ENCODE measurements at regions not wholly inside any gene's neighbourhood (a gene's known extent, or its start where the extent isn't known, plus 50 kb on each side); places are given as distances from the start of the nearest gene placed in this dataset.

DNA sequence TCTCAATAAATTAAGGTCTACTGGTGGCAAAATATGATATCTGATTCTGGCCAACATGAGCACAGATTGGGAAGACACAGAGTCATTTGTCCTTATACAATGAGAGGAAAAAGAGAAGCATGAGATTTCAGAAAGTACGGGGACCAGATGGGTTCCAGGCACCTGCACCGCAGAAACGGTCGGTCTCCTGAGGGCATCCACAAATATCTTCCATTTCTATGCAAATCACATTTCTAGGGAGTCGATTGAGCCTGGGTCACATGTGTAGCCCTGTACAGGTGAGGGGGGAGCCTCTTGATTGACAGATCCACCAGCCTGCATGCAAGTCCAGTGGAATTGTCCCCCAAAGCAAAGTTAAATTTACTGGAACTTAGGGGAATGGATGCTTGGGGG, 415.6 kb downstream of the NPHP4 start:
- intact Hi-C loops (cut with micrococcal nuclease), result no loop called here
- Mint-ChIP-seq H3K4me1 (no peaks in the 10 kb centered on the region), H3K4me3 (no peak overlapping the region)

DNA sequence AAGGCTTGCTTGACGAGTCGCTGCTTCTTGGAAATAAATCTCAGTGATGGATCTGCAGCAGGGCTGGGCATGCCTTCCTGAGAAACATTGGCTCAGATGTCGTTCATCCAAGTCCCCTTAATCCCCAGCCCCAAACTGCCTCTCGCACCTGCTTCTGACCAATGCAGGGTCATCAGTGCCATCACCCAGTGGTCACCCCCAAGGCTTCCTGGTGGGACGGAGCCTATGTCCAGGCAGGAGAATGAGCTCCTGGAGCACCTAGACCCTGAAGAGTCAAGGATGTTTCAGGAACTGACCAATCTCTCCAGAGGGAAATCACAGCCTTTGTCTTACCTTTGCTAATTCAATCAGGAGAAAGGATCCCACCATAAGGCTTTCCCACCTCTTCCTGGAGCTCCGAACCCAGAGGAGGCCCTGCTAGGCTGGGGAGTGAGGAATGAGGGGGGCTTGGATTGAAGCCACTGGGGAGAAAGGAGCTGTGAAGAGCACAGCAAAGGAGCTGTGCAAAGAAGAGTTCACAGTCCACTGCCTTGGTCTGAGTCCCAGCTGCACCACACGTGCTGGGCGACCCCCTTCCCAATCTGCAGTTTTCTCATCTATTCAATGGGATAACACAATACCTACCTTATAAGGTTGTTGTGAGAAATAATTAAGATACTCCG, 416.1 kb downstream of the NPHP4 start:
- ATAC-seq (ENCODE audit: low read depth) (no peak), DNase-seq (no peak)
- Mint-ChIP-seq H3K27me3 (peaks cover 13% of the 10 kb centered on the region), H3K9me3 (ENCODE audit: insufficient read depth) (peaks cover 2% of the 10 kb centered on the region), H3K4me1 (no peaks in the 10 kb centered on the region), H3K4me3 (no peak overlapping the region), H3K27ac (no peak overlapping the region)
- no peak overlapping the region for H3K4me3 ChIP-seq (ENCODE audit: control extremely low read depth in 1 of 5, extremely low read depth in 1 of 5, insufficient read depth in 1 of 5, low read depth in 2 of 5, low read length in 4 of 5)
- intact Hi-C loops (cut with micrococcal nuclease), result no loop called here
- TF ChIP-seq, protein P1, sequence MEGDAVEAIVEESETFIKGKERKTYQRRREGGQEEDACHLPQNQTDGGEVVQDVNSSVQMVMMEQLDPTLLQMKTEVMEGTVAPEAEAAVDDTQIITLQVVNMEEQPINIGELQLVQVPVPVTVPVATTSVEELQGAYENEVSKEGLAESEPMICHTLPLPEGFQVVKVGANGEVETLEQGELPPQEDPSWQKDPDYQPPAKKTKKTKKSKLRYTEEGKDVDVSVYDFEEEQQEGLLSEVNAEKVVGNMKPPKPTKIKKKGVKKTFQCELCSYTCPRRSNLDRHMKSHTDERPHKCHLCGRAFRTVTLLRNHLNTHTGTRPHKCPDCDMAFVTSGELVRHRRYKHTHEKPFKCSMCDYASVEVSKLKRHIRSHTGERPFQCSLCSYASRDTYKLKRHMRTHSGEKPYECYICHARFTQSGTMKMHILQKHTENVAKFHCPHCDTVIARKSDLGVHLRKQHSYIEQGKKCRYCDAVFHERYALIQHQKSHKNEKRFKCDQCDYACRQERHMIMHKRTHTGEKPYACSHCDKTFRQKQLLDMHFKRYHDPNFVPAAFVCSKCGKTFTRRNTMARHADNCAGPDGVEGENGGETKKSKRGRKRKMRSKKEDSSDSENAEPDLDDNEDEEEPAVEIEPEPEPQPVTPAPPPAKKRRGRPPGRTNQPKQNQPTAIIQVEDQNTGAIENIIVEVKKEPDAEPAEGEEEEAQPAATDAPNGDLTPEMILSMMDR (IDR thresholded peaks at IDR 0.05), result no peak
- no peak for TF ChIP-seq EZH2 (IDR thresholded peaks at IDR 0.05; ENCODE audit: borderline replicate concordance, insufficient read depth, low read depth, low read length, poor library complexity, severe bottlenecking)
- H4K20me1 ChIP-seq (ENCODE audit: control insufficient read depth, insufficient read depth, low read length, poor library complexity, severe bottlenecking), result no peaks in the 10 kb centered on the region
- H3K9ac ChIP-seq (ENCODE audit: low read length), result no peak overlapping the region
- peaks cover 0 to 2% (median 0%) of the 10 kb centered on the region in 3 donors for H3K9me3 ChIP-seq (ENCODE audit: control extremely low read depth in 1 of 3, control insufficient read depth in 2 of 3, insufficient read depth in 1 of 3, low read length in 2 of 3)
- H3K4me2 ChIP-seq (replicated peaks; ENCODE audit: low read depth, low read length, poor library complexity, severe bottlenecking), result no peak overlapping the region
- no peak overlapping the region for H2AFZ ChIP-seq (ENCODE audit: insufficient read depth, low read depth, low read length, poor library complexity, severe bottlenecking)
- no peaks in the 10 kb centered on the region for H3K4me1 ChIP-seq (ENCODE audit: control insufficient read depth in 2 of 2, insufficient read depth in 2 of 2, low read length in 2 of 2)
- WGBS (ENCODE audit: insufficient coverage), result 83% methylated on average over 5 of the region's 9 CpGs
- no peak overlapping the region for H3K27ac ChIP-seq (ENCODE audit: low read length in 2 of 2)
- CTCF ChIA-PET, result no interaction called here
- H3K27me3 ChIP-seq (replicated peaks in 1 of 4; ENCODE audit: control extremely low read depth in 1 of 4, control insufficient read depth in 3 of 4, insufficient read depth in 4 of 4, low read length in 3 of 4), result no peaks in the 10 kb centered on the region
- no peaks in the 10 kb centered on the region for H3K36me3 ChIP-seq (replicated peaks in 1 of 2; ENCODE audit: control extremely low read depth in 1 of 2, control insufficient read depth in 1 of 2, extremely low read depth in 1 of 2, insufficient read depth in 2 of 2, low read length in 1 of 2)
- POLR2A ChIA-PET, result no interaction called here
- no peaks in the 10 kb centered on the region for H3K79me2 ChIP-seq (ENCODE audit: control insufficient read depth, insufficient read depth, low read length)

More for the DNA sequence above, 415.6 kb downstream of the NPHP4 start:
- ATAC-seq (ENCODE audit: low read depth) (no peak), DNase-seq (no peak)
- H3K27ac Mint-ChIP-seq, result no peak overlapping the region
- H2AFZ ChIP-seq (ENCODE audit: insufficient read depth, low read depth, low read length, poor library complexity, severe bottlenecking), result no peak overlapping the region
- H3K27ac ChIP-seq (ENCODE audit: low read length in 2 of 2), result no peak overlapping the region
- WGBS (ENCODE audit: insufficient coverage), result no CpG with 5 or more reads among the region's 5 CpGs
- no peaks in the 10 kb centered on the region for H3K27me3 ChIP-seq (replicated peaks in 1 of 4; ENCODE audit: control extremely low read depth in 1 of 4, control insufficient read depth in 3 of 4, insufficient read depth in 4 of 4, low read length in 3 of 4)
- no peak for TF ChIP-seq EZH2 (IDR thresholded peaks at IDR 0.05; ENCODE audit: borderline replicate concordance, insufficient read depth, low read depth, low read length, poor library complexity, severe bottlenecking)
- TF ChIP-seq, protein P1 (IDR thresholded peaks at IDR 0.05), result no peak
- H3K9me3 Mint-ChIP-seq (ENCODE audit: insufficient read depth), result peaks cover 2% of the 10 kb centered on the region
- H3K27me3 Mint-ChIP-seq, result peaks cover 15% of the 10 kb centered on the region
- no peaks in the 10 kb centered on the region for H3K36me3 ChIP-seq (replicated peaks in 1 of 2; ENCODE audit: control extremely low read depth in 1 of 2, control insufficient read depth in 1 of 2, extremely low read depth in 1 of 2, insufficient read depth in 2 of 2, low read length in 1 of 2)
- CTCF ChIA-PET, result no interaction called here
- H3K9me3 ChIP-seq (ENCODE audit: control extremely low read depth in 1 of 3, control insufficient read depth in 2 of 3, insufficient read depth in 1 of 3, low read length in 2 of 3), result no peaks in the 10 kb centered on the region
- H4K20me1 ChIP-seq (ENCODE audit: control insufficient read depth, insufficient read depth, low read length, poor library complexity, severe bottlenecking), result no peaks in the 10 kb centered on the region
- no peaks in the 10 kb centered on the region for H3K79me2 ChIP-seq (ENCODE audit: control insufficient read depth, insufficient read depth, low read length)
- H3K9ac ChIP-seq (ENCODE audit: low read length), result no peak overlapping the region
- no peak overlapping the region for H3K4me3 ChIP-seq (ENCODE audit: control extremely low read depth in 1 of 5, extremely low read depth in 1 of 5, insufficient read depth in 1 of 5, low read depth in 2 of 5, low read length in 4 of 5)
- no peaks in the 10 kb centered on the region for H3K4me1 ChIP-seq (ENCODE audit: control insufficient read depth in 2 of 2, insufficient read depth in 2 of 2, low read length in 2 of 2)
- POLR2A ChIA-PET, result no interaction called here
- no peak overlapping the region for H3K4me2 ChIP-seq (replicated peaks; ENCODE audit: low read depth, low read length, poor library complexity, severe bottlenecking)
